ENCODE measurements at regions not wholly inside any gene's neighbourhood (a gene's known extent, or its start where the extent isn't known, plus 50 kb on each side); places are given as distances from the start of the nearest gene placed in this dataset.

GRCh38 chr9:2332663-2333062 is 288.9 kb upstream of the VLDLR start:
- Histone ChIP-seq H3K23ac (ENCODE audit: low read depth, low read length) (no peak overlapping the region), H3K56ac (ENCODE audit: extremely low read depth, insufficient read depth, low read length) (no peak overlapping the region), H3K4me3 (ENCODE audit: insufficient read depth, low read depth, low read length) (no peak overlapping the region), H3K4me1 (ENCODE audit: control insufficient read depth, insufficient read depth, low read length) (no peaks in the 10 kb centered on the region), H3K14ac (replicated peaks; ENCODE audit: low read depth, low read length) (no peak overlapping the region), H4K8ac (ENCODE audit: low read depth in 2 of 2, low read length in 2 of 2) (no peak overlapping the region), H4K5ac (ENCODE audit: low read depth, low read length) (no peak overlapping the region), H3K4me2 (ENCODE audit: low read depth, low read length) (no peak overlapping the region), H3K18ac (ENCODE audit: low read depth, low read length) (no peak overlapping the region), H3K36me3 (ENCODE audit: control insufficient read depth, insufficient read depth, low read length) (no peaks in the 10 kb centered on the region), H3K9me1 (ENCODE audit: insufficient read depth, low read length) (no peaks in the 10 kb centered on the region), H2BK120ac (ENCODE audit: low read depth, low read length) (no peak overlapping the region), H4K91ac (ENCODE audit: insufficient read depth, low read depth, low read length) (no peak overlapping the region), H3K27me3 (ENCODE audit: control insufficient read depth, insufficient read depth, low read length) (no peaks in the 10 kb centered on the region), H3K9me3 (ENCODE audit: control insufficient read depth, insufficient read depth, low read length) (no peaks in the 10 kb centered on the region), H2AK5ac (ENCODE audit: low read depth, low read length) (no peak overlapping the region), H4K20me1 (ENCODE audit: insufficient read depth, low read length) (no peaks in the 10 kb centered on the region), H3K27ac (ENCODE audit: insufficient read depth, low read length) (no peak overlapping the region), H3K9ac (ENCODE audit: low read depth, low read length) (no peak overlapping the region), H2BK15ac (ENCODE audit: low read depth, low read length) (no peak overlapping the region), H2AFZ (replicated peaks; ENCODE audit: low read length, poor library complexity) (no peak overlapping the region), H2BK5ac (ENCODE audit: low read depth, low read length, poor library complexity, severe bottlenecking) (no peak overlapping the region), H3K79me1 (ENCODE audit: low read depth in 1 of 2, low read length in 2 of 2) (no peaks in the 10 kb centered on the region), H2BK20ac (ENCODE audit: low read depth, low read length) (no peak overlapping the region), H2AK9ac (replicated peaks; ENCODE audit: low read depth, low read length, poor library complexity) (no peak overlapping the region), H3K4ac (ENCODE audit: low read depth, low read length) (no peak overlapping the region)
- intact Hi-C loops (cut with micrococcal nuclease) = no loop called here
- POLR2A ChIA-PET (ENCODE audit: unreplicated experiment) = no interaction called here
- dilution Hi-C loops (cut with HindIII; ENCODE audit: low sequenced_read_pairs, unreplicated experiment) = no loop called here
- no TSS peak for BruUV-seq (replicated peaks)
- TF ChIP-seq MAZ (IDR thresholded peaks at IDR 0.05; ENCODE audit: borderline replicate concordance, low read depth, low read length) (no peak), MAFK (IDR thresholded peaks at IDR 0.05; ENCODE audit: low read depth, low read length) (no peak), BHLHE40 (IDR thresholded peaks at IDR 0.05; ENCODE audit: low read depth, low read length) (no peak), POLR2A (IDR thresholded peaks at IDR 0.05; ENCODE audit: low read depth, low read length) (no peak), USF2 (IDR thresholded peaks at IDR 0.05; ENCODE audit: low read depth, low read length) (no peak), CEBPB (IDR thresholded peaks at IDR 0.05; ENCODE audit: low read depth, low read length) (no peak), FOS (IDR thresholded peaks at IDR 0.05; ENCODE audit: low read depth, low read length) (no peak), ELK1 (IDR thresholded peaks at IDR 0.05; ENCODE audit: borderline replicate concordance, low read depth, low read length) (no peak), MXI1 (IDR thresholded peaks at IDR 0.05; ENCODE audit: borderline replicate concordance, low read depth, low read length) (no peak), SMC3 (IDR thresholded peaks at IDR 0.05; ENCODE audit: low read depth, low read length) (no peak), RCOR1 (IDR thresholded peaks at IDR 0.05; ENCODE audit: insufficient replicate concordance, low read length) (no peak), CHD1 (IDR thresholded peaks at IDR 0.05; ENCODE audit: low read depth, low read length) (no peak), CTCF (conservative IDR thresholded peaks at IDR 0.05; ENCODE audit: low read depth, low read length) (no peak), RAD21 (IDR thresholded peaks at IDR 0.05; ENCODE audit: low read length) (no peak), RFX5 (IDR thresholded peaks at IDR 0.05; ENCODE audit: low read depth, low read length) (no peak), NFE2L2 (IDR thresholded peaks at IDR 0.05; ENCODE audit: low read depth, low read length) (no peak)
- WGBS, 2 experiments (ENCODE audit: extremely low coverage in 2 of 2, insufficient read length in 1 of 2) = no CpG with 5 or more reads among the region's 4 CpGs
- no peak for DNase-seq
- no peak for ATAC-seq (ENCODE audit: low read depth)
- in situ Hi-C loops (cut with MboI; ENCODE audit: low sequenced_read_pairs) = no loop called here
- CTCF ChIA-PET = no interaction called here

Measured in IMR-90 (cell line).